ENCODE measurements at regions not wholly inside any gene's neighbourhood (a gene's known extent, or its start where the extent isn't known, plus 50 kb on each side); places are given as distances from the start of the nearest gene placed in this dataset.

GRCh38 chr7:130894909-130895750, 161.1 kb upstream of the KLF14 start:
- H3K4me3 ChIP-seq (ENCODE audit: low read depth, low read length): no peak overlapping the region
- no peak for TF ChIP-seq CTCF (IDR thresholded peaks at IDR 0.05; ENCODE audit: borderline replicate concordance, insufficient read depth, low read depth, low read length)

DNA sequence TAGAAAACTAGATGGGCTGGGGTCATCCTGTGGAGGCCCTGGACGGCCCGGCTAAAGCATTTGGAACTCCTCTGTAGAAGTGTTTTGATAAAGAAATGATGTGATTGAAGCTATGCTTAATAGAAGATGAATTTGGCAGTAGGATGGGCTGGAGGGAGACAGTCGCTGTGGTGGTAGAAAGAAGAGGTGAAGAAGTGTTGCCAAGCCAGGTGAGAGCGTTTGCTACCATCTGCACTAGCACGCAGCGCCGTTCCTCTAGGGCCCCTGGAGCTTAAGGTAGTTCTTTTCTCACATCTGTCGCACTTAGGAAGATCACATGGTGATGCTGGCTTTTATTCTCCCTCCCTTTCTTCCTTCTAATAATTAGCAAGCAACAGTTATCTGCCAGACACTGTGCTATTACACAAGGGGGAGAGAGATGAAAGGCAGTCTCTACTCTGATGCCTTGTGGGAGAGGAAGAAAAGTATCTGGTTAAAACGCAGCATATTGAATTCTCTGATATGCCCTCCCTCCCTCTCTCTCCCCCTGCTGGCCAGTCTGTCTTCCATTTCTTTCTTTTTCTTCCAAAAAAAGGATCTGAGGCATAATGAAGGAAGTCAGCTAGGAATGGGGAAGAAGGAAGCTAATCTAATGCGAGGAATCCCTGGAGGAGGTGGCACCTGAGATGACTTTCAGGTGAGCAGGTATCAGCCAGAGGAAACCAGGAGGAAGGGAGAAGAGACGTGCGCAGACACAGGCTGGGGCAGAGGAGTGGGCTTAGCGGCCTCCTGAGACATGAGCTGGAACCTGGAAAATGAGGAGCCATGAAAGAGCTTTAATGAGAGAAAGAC, 162.3 kb upstream of the KLF14 start:
- TF ChIP-seq CTCF (IDR thresholded peaks at IDR 0.05; ENCODE audit: borderline replicate concordance, insufficient read depth, low read depth, low read length): 0 out of 2 replicates have a peak, but pooled peaks have one; percentile 30
- H3K4me3 ChIP-seq (ENCODE audit: low read depth, low read length): no peak overlapping the region

DNA sequence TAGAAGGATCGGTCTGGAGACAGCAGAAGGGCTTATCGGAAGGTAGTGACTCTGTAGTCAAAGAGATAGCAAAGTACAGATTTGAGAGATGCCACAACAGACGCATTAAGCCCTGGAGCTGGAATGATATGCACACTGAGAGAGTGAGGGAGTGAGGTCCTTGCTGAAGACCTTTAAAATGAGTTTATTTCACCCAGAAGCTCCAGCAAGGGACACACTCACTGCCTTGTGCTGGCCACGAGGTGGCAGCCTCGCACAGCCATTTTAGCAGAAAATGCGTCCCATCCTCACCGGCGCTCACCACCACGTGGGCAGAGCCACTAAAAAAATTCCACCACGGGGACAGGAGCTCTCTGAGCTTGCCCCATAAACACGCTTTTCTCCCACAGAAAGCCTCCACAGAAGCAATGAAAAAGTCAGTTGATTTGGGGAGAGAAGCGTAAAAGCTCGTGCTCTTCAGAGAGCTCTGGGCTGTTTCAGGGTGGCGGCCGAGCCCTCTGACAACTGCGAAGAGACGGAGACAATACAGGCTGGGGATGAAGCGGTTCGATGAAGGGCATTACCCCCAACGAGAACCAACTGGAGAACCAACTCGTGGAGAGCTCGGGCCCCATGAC, 163.0 kb upstream of the KLF14 start:
- TF ChIP-seq CTCF (IDR thresholded peaks at IDR 0.05; ENCODE audit: borderline replicate concordance, insufficient read depth, low read depth, low read length): peak; percentile 84
- H3K4me3 ChIP-seq (ENCODE audit: low read depth, low read length): no peak overlapping the region

- no peak for TF ChIP-seq CTCF (IDR thresholded peaks at IDR 0.05; ENCODE audit: borderline replicate concordance, insufficient read depth, low read depth, low read length)
These were observed 163.8 kb upstream of the KLF14 start for GRCh38 chr7:130897515-130898419.

DNA sequence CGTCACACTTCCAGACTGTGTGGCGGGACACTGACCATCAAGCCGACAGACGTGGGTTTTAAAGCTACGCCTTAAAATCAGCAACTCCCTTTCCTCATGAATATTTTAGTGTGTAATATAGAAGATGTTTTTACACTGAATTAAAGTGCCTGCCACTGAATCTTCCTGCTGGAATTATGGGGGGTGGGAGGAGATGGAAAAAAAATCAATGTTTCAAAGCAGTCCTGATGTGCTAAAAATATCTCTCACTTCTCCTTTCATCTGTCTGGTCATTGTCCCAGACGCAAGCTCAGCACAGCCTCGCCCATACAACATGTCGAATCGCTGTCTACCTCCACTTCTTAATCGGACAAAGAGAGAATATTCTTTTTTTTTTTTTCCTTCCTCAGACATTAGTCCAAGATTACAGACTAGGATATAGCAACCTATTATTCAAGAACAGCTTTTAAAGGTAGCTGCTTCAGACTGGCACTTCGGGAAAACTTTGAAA, 165.1 kb upstream of the KLF14 start:
- TF ChIP-seq CTCF (IDR thresholded peaks at IDR 0.05; ENCODE audit: borderline replicate concordance, insufficient read depth, low read depth, low read length): no peak
- no peak overlapping the region for H3K4me3 ChIP-seq (ENCODE audit: low read depth, low read length)

More at GRCh38 chr7:130897515-130898419, 163.8 kb upstream of the KLF14 start:
- H3K4me3 ChIP-seq (ENCODE audit: low read depth, low read length): no peak overlapping the region
